OCI-LY7 (cell line): ENCODE measurements at regions not wholly inside any gene's neighbourhood (a gene's known extent, or its start where the extent isn't known, plus 50 kb on each side); places are given as distances from the start of the nearest gene placed in this dataset.

Experiments
- BruUV-seq: library from RNA; stranded (reverse); fragments of 400-500 nt; replicated peaks from 2 replicates; lab custom pipeline; 2021; lab: Mats Ljungman, UMichigan
- CTCF ChIA-PET: fragments of 300-600 bp; sonication (Branson Sonifier 250); formaldehyde crosslinking; loops from one replicate; lab custom pipeline; 2022; ENCODE audit warnings: antibody characterized with exemption; ENCODE audit not compliant: unreplicated experiment; lab: Charles Lee
- POLR2A ChIA-PET: fragments of 300-600 bp; sonication (Branson Sonifier 250); formaldehyde crosslinking; loops from one replicate; lab custom pipeline; 2022; ENCODE audit warnings: antibody characterized with exemption; lab: Charles Lee
- DNase-seq: peaks from one replicate; pipeline ENCODE4 v3.0.0-alpha.2; 2015; ENCODE audit warnings: low spot score
- H2AFZ ChIP-seq: fragments of 200-600 bp; sonication (generic), shearing (Covaris generic); 2 replicates; pipeline ENCODE4 v1.6.1; 2014; ENCODE audit warnings: mild to moderate bottlenecking, antibody characterized with exemption, low read length, moderate library complexity
- H3K27ac ChIP-seq: fragments of 200-600 bp; sonication (generic); 2 replicates; pipeline ENCODE4 v1.5.1; 2014; ENCODE audit warnings: mixed run types, low read depth, mild to moderate bottlenecking, moderate library complexity, low read length, inconsistent platforms; ENCODE audit not compliant: poor library complexity, severe bottlenecking
- H3K36me3 ChIP-seq: fragments of 200-600 bp; sonication (generic); 2 replicates; pipeline ENCODE4 v1.6.1; 2014; ENCODE audit warnings: mild to moderate bottlenecking, antibody characterized with exemption, low read length, moderate library complexity, mixed read lengths; ENCODE audit not compliant: insufficient read depth
- H3K4me1 ChIP-seq: fragments of 200-600 bp; sonication (generic); 2 replicates; pipeline ENCODE4 v1.5.1; 2014; ENCODE audit warnings: mild to moderate bottlenecking, low read length; ENCODE audit not compliant: insufficient read depth, poor library complexity, severe bottlenecking
- H3K4me2 ChIP-seq: fragments of 200-600 bp; sonication (generic); 2 replicates; pipeline ENCODE4 v1.6.1; 2014; ENCODE audit warnings: mild to moderate bottlenecking, low read length
- H3K4me3 ChIP-seq: fragments of 200-600 bp; sonication (generic); 2 replicates; pipeline ENCODE4 v1.5.1; 2014; ENCODE audit warnings: mild to moderate bottlenecking, low read depth, low read length; ENCODE audit not compliant: poor library complexity, severe bottlenecking
- H3K79me2 ChIP-seq: fragments of 200-600 bp; sonication (generic); 2 replicates; pipeline ENCODE4 v1.6.1; 2016; ENCODE audit warnings: low read depth, mild to moderate bottlenecking, low read length, moderate library complexity, mixed read lengths; ENCODE audit not compliant: insufficient read depth
- H3K9me2 ChIP-seq: fragments of 200-600 bp; sonication (generic); 2 replicates; pipeline ENCODE4 v1.6.1; 2016; ENCODE audit warnings: mild to moderate bottlenecking, low read length, mixed read lengths; ENCODE audit not compliant: insufficient read depth
- H3K9me3 ChIP-seq: fragments of 200-600 bp; sonication (generic); 2 replicates; pipeline ENCODE4 v1.6.1; 2014; ENCODE audit warnings: mild to moderate bottlenecking, mixed run types, low read length, mixed read lengths
- H4K20me1 ChIP-seq: fragments of 200-600 bp; sonication (generic); 2 replicates; pipeline ENCODE4 v1.6.1; 2014; ENCODE audit warnings: mild to moderate bottlenecking, antibody characterized with exemption, low read length, moderate library complexity, mixed read lengths; ENCODE audit not compliant: insufficient read depth
- EZH2phosphoT487 ChIP-seq: fragments of 200-600 bp; sonication (generic); IDR thresholded peaks from 2 replicates; pipeline ENCODE4 v1.6.1; 2018; ENCODE audit warnings: low read depth, borderline replicate concordance, mild to moderate bottlenecking, mixed run types, antibody characterized with exemption, low read length, moderate library complexity, mixed read lengths
- intact Hi-C: fragments of 100-400 bp; cut with micrococcal nuclease; formaldehyde crosslinking; loops from one replicate; pipeline ENCODE4 v1.10.0; 2022; ENCODE audit not compliant: unreplicated experiment
- TF ChIP-seq, protein P1 (sequence below): fragments of 200-600 bp; sonication (generic); conservative IDR thresholded peaks from 2 replicates; pipeline ENCODE4 v1.5.1; 2014; ENCODE audit warnings: mild to moderate bottlenecking, antibody characterized with exemption, low read length, moderate library complexity, mixed read lengths

DNA sequence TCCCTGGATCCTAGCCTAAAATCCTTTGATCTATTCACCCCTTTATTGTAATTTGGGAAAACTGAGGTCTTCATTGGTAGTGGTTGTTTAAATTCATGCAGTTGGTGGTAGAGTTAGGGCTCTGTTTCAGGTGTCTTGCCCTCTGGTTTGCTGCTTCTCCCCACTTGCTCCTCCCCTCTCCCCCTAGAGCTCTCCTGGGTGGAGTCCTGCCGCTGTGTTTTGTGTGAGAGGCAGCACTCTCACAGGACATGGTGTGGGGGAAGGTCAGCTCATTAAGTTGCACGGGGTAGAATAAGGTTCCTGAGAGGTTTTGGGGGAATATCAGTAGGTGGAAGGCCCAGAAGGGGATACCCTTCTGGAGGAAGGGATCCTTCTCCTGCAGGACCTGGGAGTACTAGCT, 98.1 kb upstream of the NECTIN1 start:
- ChIA-PET POLR2A (interaction anchor here (1.2 kb wide), 1 partner anchor 9 kb away, joined by 5 read pairs; no protein-coding TSS in a partner anchor), CTCF (no interaction called here)
- TF ChIP-seq, protein P1, sequence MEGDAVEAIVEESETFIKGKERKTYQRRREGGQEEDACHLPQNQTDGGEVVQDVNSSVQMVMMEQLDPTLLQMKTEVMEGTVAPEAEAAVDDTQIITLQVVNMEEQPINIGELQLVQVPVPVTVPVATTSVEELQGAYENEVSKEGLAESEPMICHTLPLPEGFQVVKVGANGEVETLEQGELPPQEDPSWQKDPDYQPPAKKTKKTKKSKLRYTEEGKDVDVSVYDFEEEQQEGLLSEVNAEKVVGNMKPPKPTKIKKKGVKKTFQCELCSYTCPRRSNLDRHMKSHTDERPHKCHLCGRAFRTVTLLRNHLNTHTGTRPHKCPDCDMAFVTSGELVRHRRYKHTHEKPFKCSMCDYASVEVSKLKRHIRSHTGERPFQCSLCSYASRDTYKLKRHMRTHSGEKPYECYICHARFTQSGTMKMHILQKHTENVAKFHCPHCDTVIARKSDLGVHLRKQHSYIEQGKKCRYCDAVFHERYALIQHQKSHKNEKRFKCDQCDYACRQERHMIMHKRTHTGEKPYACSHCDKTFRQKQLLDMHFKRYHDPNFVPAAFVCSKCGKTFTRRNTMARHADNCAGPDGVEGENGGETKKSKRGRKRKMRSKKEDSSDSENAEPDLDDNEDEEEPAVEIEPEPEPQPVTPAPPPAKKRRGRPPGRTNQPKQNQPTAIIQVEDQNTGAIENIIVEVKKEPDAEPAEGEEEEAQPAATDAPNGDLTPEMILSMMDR, result no peak
- no peak for TF ChIP-seq EZH2phosphoT487

DNA sequence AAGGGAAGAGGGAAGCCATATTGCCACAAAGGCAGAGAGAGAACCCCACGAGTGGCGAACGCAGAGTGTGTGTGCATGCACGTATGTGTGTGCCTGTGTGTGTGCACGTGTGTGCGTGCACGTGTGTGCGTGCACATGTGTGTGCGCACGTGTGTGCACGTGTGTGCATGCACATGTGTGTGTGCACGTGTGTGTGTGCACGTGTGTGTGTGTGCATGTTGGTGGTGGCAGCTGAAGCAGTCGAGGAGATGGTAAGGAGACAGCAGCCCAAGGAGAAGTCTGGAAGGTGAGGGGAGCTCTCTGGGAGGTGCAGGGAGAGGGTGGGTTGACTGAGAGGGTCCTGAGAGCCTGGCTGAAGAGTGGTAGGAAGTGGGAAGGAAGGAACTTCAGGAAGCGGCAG, 94.1 kb upstream of the NECTIN1 start:
- BruUV-seq, result no TSS peak
- H3K4me3 ChIP-seq, result no peak overlapping the region
- H3K4me1 ChIP-seq, result no peaks in the 10 kb centered on the region
- no peaks in the 10 kb centered on the region for H3K79me2 ChIP-seq
- ChIA-PET POLR2A (no interaction called here), CTCF (interaction anchor here (0.6 kb wide), 1 partner anchor 10 kb away, joined by 3 read pairs; no protein-coding TSS in a partner anchor)
- H3K9me3 ChIP-seq, result no peaks in the 10 kb centered on the region
- H4K20me1 ChIP-seq, result no peaks in the 10 kb centered on the region
- DNase-seq, result no peak
- H3K9me2 ChIP-seq, result no peaks in the 10 kb centered on the region
- H3K4me2 ChIP-seq, result no peak overlapping the region
- no peak for TF ChIP-seq EZH2phosphoT487
- TF ChIP-seq, protein P1, result no peak
- H3K27ac ChIP-seq, result no peak overlapping the region
- intact Hi-C loops, result no loop called here
- H2AFZ ChIP-seq, result no peak overlapping the region
- H3K36me3 ChIP-seq, result no peaks in the 10 kb centered on the region

More for the DNA sequence above, 98.1 kb upstream of the NECTIN1 start:
- Histone ChIP-seq H3K27ac (no peak overlapping the region), H3K4me3 (no peak overlapping the region), H2AFZ (no peak overlapping the region), H3K4me2 (no peak overlapping the region), H3K36me3 (no peaks in the 10 kb centered on the region), H3K9me3 (no peaks in the 10 kb centered on the region), H4K20me1 (no peaks in the 10 kb centered on the region), H3K79me2 (no peaks in the 10 kb centered on the region), H3K9me2 (no peaks in the 10 kb centered on the region), H3K4me1 (no peaks in the 10 kb centered on the region)
- intact Hi-C loops, result no loop called here
- DNase-seq, result no peak
- no TSS peak for BruUV-seq

DNA sequence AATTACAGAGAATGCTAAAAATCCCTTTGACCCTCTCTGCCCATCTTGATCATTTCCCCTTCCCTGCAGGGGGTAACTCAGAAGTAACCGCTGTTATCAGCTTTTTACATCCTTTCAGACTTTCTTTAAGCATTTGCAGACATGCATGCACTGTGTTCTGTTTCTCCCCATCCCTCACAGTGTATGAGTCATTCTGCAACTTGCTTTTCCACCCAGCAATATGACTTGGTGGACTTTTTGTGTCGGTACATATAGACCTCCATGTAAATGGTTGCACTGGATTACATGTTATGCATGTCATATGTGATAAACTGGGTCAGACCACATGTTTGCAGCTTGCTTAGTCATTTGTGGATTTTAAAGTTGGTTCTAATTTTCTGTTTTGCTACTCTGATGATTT, 87.7 kb upstream of the NECTIN1 start:
- no peak overlapping the region for H3K4me2 ChIP-seq
- H3K79me2 ChIP-seq, result no peaks in the 10 kb centered on the region
- no peaks in the 10 kb centered on the region for H3K36me3 ChIP-seq
- no peak overlapping the region for H2AFZ ChIP-seq
- ChIA-PET CTCF (no interaction called here), POLR2A (no interaction called here)
- TF ChIP-seq, protein P1, result no peak
- TF ChIP-seq EZH2phosphoT487, result no peak
- H3K27ac ChIP-seq, result no peak overlapping the region
- no peaks in the 10 kb centered on the region for H3K9me2 ChIP-seq
- no peak for DNase-seq
- no peaks in the 10 kb centered on the region for H3K4me1 ChIP-seq
- H3K9me3 ChIP-seq, result no peaks in the 10 kb centered on the region
- intact Hi-C loops, result no loop called here
- H4K20me1 ChIP-seq, result no peaks in the 10 kb centered on the region
- no peak overlapping the region for H3K4me3 ChIP-seq
- no TSS peak for BruUV-seq
